ENCODE measurements at regions not wholly inside any gene's neighbourhood (a gene's known extent, or its start where the extent isn't known, plus 50 kb on each side); places are given as distances from the start of the nearest gene placed in this dataset.

- H2AFZ ChIP-seq (ENCODE audit: low read length), result peak overlapping the region; percentile 33
- no peak overlapping the region for H3K23ac ChIP-seq (ENCODE audit: low read depth, low read length, poor library complexity)
- no peak overlapping the region for H3K4me2 ChIP-seq (ENCODE audit: insufficient read depth, low read length, poor library complexity, severe bottlenecking)
- no peak overlapping the region for H4K8ac ChIP-seq (ENCODE audit: low read depth, low read length)
- H3K27me3 ChIP-seq (ENCODE audit: control insufficient read depth in 3 of 3, insufficient read depth in 3 of 3, low read depth in 1 of 3, low read length in 3 of 3), result no peaks in the 10 kb centered on the region
- H3K4ac ChIP-seq (ENCODE audit: low read length), result no peak overlapping the region
- no peak overlapping the region for H2BK5ac ChIP-seq (ENCODE audit: low read length)
- no CpG with 5 or more reads among the region's 8 CpGs for WGBS, 2 donors (ENCODE audit: extremely low coverage in 2 of 2, insufficient read length in 2 of 2, insufficient replicate concordance in 1 of 2)
- no peak overlapping the region for H2AK5ac ChIP-seq (ENCODE audit: low read depth, low read length)
- H4K91ac ChIP-seq (ENCODE audit: low read depth, low read length, poor library complexity), result no peak overlapping the region
- H2BK12ac ChIP-seq (ENCODE audit: low read length), result no peak overlapping the region
- DNase-seq (ENCODE audit: low spot score), result no peak
- H3K36me3 ChIP-seq (replicated peaks in 1 of 2; ENCODE audit: control insufficient read depth in 2 of 2, insufficient read depth in 2 of 2, low read length in 2 of 2), result no peaks in the 10 kb centered on the region
- H3K14ac ChIP-seq (ENCODE audit: low read length), result no peak overlapping the region
- H3K27ac ChIP-seq (replicated peaks; ENCODE audit: low read length), result no peak overlapping the region
- no peaks in the 10 kb centered on the region for H3K79me1 ChIP-seq (ENCODE audit: low read depth, low read length)
- H3K18ac ChIP-seq (ENCODE audit: low read length), result no peak overlapping the region
- peaks cover 0 to 7% of the 10 kb centered on the region in 2 donors for H3K4me1 ChIP-seq (ENCODE audit: control insufficient read depth in 2 of 2, insufficient read depth in 1 of 2, low read depth in 1 of 2, low read length in 2 of 2)
- no peak overlapping the region for H3K4me3 ChIP-seq (ENCODE audit: low read length in 2 of 2)
- peaks cover 0 to 2% of the 10 kb centered on the region in 2 donors for H3K9me3 ChIP-seq (replicated peaks in 1 of 2; ENCODE audit: control insufficient read depth in 2 of 2, insufficient read depth in 1 of 2, low read depth in 1 of 2, low read length in 2 of 2)
- H2BK15ac ChIP-seq (ENCODE audit: low read length), result no peak overlapping the region
- no peak overlapping the region for H3K9ac ChIP-seq (ENCODE audit: low read depth, low read length, poor library complexity)
- H2BK120ac ChIP-seq (ENCODE audit: low read depth, low read length), result no peak overlapping the region
Measured at GRCh38 chr2:41972819-41973218, 75.0 kb upstream of the PKDCC start.

GRCh38 chr2:41973871-41974270, 74.0 kb upstream of the PKDCC start:
- Histone ChIP-seq H2AFZ (ENCODE audit: low read length) (no peak overlapping the region), H3K9me3 (replicated peaks in 1 of 2; ENCODE audit: control insufficient read depth in 2 of 2, insufficient read depth in 1 of 2, low read depth in 1 of 2, low read length in 2 of 2) (peaks cover 0 to 2% of the 10 kb centered on the region in 2 donors), H3K14ac (ENCODE audit: low read length) (no peak overlapping the region), H2AK5ac (ENCODE audit: low read depth, low read length) (no peak overlapping the region), H3K79me1 (ENCODE audit: low read depth, low read length) (no peaks in the 10 kb centered on the region), H2BK120ac (ENCODE audit: low read depth, low read length) (peak overlapping the region; percentile 47), H3K27ac (replicated peaks; ENCODE audit: low read length) (no peak overlapping the region), H3K4me1 (ENCODE audit: control insufficient read depth in 2 of 2, insufficient read depth in 1 of 2, low read depth in 1 of 2, low read length in 2 of 2) (peaks cover 0 to 4% of the 10 kb centered on the region in 2 donors), H3K23ac (ENCODE audit: low read depth, low read length, poor library complexity) (no peak overlapping the region), H2BK5ac (ENCODE audit: low read length) (peak overlapping the region; percentile 63), H3K9ac (ENCODE audit: low read depth, low read length, poor library complexity) (no peak overlapping the region), H3K18ac (ENCODE audit: low read length) (no peak overlapping the region), H2BK15ac (ENCODE audit: low read length) (peak overlapping the region; percentile 79), H3K4me3 (ENCODE audit: low read length in 2 of 2) (no peak overlapping the region), H2BK12ac (ENCODE audit: low read length) (no peak overlapping the region), H4K8ac (ENCODE audit: low read depth, low read length) (no peak overlapping the region), H3K36me3 (replicated peaks in 1 of 2; ENCODE audit: control insufficient read depth in 2 of 2, insufficient read depth in 2 of 2, low read length in 2 of 2) (no peaks in the 10 kb centered on the region), H3K4me2 (ENCODE audit: insufficient read depth, low read length, poor library complexity, severe bottlenecking) (no peak overlapping the region), H4K91ac (ENCODE audit: low read depth, low read length, poor library complexity) (no peak overlapping the region), H3K27me3 (ENCODE audit: control insufficient read depth in 3 of 3, insufficient read depth in 3 of 3, low read depth in 1 of 3, low read length in 3 of 3) (peaks cover 0 to 3% (median 0%) of the 10 kb centered on the region in 3 experiments), H3K4ac (ENCODE audit: low read length) (peak overlapping the region; percentile 66)
- no CpG with 5 or more reads among the region's 4 CpGs for WGBS, 2 donors (ENCODE audit: extremely low coverage in 2 of 2, insufficient read length in 2 of 2, insufficient replicate concordance in 1 of 2)
- no peak for DNase-seq (ENCODE audit: low spot score)

DNA sequence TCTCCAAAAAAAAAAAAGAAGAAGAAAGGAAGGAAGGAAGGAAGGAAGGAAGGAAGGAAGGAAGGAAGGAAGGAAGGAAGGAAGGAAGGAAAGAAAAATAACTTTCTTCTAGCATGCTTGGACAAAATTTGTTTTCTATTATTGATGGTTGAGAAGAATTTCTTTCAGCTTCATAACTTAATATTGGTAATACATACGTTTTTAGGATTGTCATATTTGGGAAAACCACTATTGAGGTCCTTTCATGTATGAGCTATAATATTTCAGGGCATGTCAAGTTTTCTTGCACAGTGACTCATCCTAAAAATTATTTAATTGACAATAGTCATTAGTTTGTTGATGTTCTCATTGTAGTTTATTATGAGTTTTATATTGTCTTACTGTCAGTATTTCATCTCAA, 66.4 kb upstream of the PKDCC start:
- no peak overlapping the region for H2BK5ac ChIP-seq (ENCODE audit: low read length)
- no peak overlapping the region for H4K91ac ChIP-seq (ENCODE audit: low read depth, low read length, poor library complexity)
- no peak overlapping the region for H2AFZ ChIP-seq (ENCODE audit: low read length)
- H3K27me3 ChIP-seq (ENCODE audit: control insufficient read depth in 3 of 3, insufficient read depth in 3 of 3, low read depth in 1 of 3, low read length in 3 of 3), result peaks cover 0 to 3% (median 0%) of the 10 kb centered on the region in 3 experiments
- H3K9me3 ChIP-seq (replicated peaks in 1 of 2; ENCODE audit: control insufficient read depth in 2 of 2, insufficient read depth in 1 of 2, low read depth in 1 of 2, low read length in 2 of 2), result no peaks in the 10 kb centered on the region
- no peak overlapping the region for H2BK15ac ChIP-seq (ENCODE audit: low read length)
- no peak overlapping the region for H2AK5ac ChIP-seq (ENCODE audit: low read depth, low read length)
- H3K18ac ChIP-seq (ENCODE audit: low read length), result no peak overlapping the region
- no peak overlapping the region for H3K23ac ChIP-seq (ENCODE audit: low read depth, low read length, poor library complexity)
- no peak overlapping the region for H3K4ac ChIP-seq (ENCODE audit: low read length)
- H3K27ac ChIP-seq (replicated peaks; ENCODE audit: low read length), result no peak overlapping the region
- H3K4me2 ChIP-seq (ENCODE audit: insufficient read depth, low read length, poor library complexity, severe bottlenecking), result no peak overlapping the region
- no peaks in the 10 kb centered on the region for H3K79me1 ChIP-seq (ENCODE audit: low read depth, low read length)
- H3K36me3 ChIP-seq (replicated peaks in 1 of 2; ENCODE audit: control insufficient read depth in 2 of 2, insufficient read depth in 2 of 2, low read length in 2 of 2), result no peaks in the 10 kb centered on the region
- H3K9ac ChIP-seq (ENCODE audit: low read depth, low read length, poor library complexity), result no peak overlapping the region
- H3K4me3 ChIP-seq (ENCODE audit: low read length in 2 of 2), result no peak overlapping the region
- H4K8ac ChIP-seq (ENCODE audit: low read depth, low read length), result no peak overlapping the region
- H3K4me1 ChIP-seq (ENCODE audit: control insufficient read depth in 2 of 2, insufficient read depth in 1 of 2, low read depth in 1 of 2, low read length in 2 of 2), result no peaks in the 10 kb centered on the region
- no CpG with 5 or more reads among the region's 1 CpG for WGBS, 2 donors (ENCODE audit: extremely low coverage in 2 of 2, insufficient read length in 2 of 2, insufficient replicate concordance in 1 of 2)
- no peak overlapping the region for H2BK120ac ChIP-seq (ENCODE audit: low read depth, low read length)
- no peak overlapping the region for H3K14ac ChIP-seq (ENCODE audit: low read length)
- no peak for DNase-seq (ENCODE audit: low spot score)
- H2BK12ac ChIP-seq (ENCODE audit: low read length), result no peak overlapping the region

DNA sequence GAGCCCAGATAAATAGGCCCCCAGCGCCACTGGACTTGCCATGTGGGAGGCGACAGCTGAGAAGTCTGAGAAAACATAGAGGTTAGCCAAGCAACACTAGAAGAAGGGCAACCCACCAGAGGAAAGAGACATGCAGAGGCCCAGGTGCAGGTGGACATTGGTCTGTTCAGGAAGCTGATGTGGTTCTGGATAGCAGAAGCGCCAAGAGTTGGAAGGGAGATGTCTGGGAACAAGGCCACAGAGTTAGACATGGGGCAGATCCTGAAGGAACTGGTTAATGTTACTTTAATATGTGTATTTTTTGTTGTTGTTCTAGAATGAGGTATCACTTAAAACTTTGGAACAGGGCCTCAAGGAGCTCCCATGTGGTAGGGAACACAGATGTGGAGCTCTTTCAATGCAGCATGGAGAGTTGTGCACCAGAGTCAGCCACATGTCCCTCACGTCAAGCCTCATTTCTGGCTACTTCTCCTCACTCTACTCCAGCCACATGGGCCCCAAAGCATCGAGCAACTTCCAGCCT, 62.2 kb upstream of the PKDCC start:
- no peak overlapping the region for H3K9ac ChIP-seq (ENCODE audit: low read depth, low read length, poor library complexity)
- peaks cover 6 to 14% of the 10 kb centered on the region in 2 donors for H3K4me1 ChIP-seq (ENCODE audit: control insufficient read depth in 2 of 2, insufficient read depth in 1 of 2, low read depth in 1 of 2, low read length in 2 of 2)
- H3K14ac ChIP-seq (ENCODE audit: low read length), result no peak overlapping the region
- H2BK15ac ChIP-seq (ENCODE audit: low read length), result no peak overlapping the region
- no peak overlapping the region for H2AK5ac ChIP-seq (ENCODE audit: low read depth, low read length)
- no peaks in the 10 kb centered on the region for H3K36me3 ChIP-seq (replicated peaks in 1 of 2; ENCODE audit: control insufficient read depth in 2 of 2, insufficient read depth in 2 of 2, low read length in 2 of 2)
- no peak for DNase-seq (ENCODE audit: low spot score)
- WGBS, 2 donors (ENCODE audit: extremely low coverage in 2 of 2, insufficient read length in 2 of 2, insufficient replicate concordance in 1 of 2), result no CpG with 5 or more reads among the region's 5 CpGs
- H4K8ac ChIP-seq (ENCODE audit: low read depth, low read length), result no peak overlapping the region
- H3K4me3 ChIP-seq (ENCODE audit: low read length in 2 of 2), result no peak overlapping the region
- H2BK12ac ChIP-seq (ENCODE audit: low read length), result no peak overlapping the region
- no peaks in the 10 kb centered on the region for H3K9me3 ChIP-seq (replicated peaks in 1 of 2; ENCODE audit: control insufficient read depth in 2 of 2, insufficient read depth in 1 of 2, low read depth in 1 of 2, low read length in 2 of 2)
- H3K27ac ChIP-seq (replicated peaks; ENCODE audit: low read length), result no peak overlapping the region
- H3K18ac ChIP-seq (ENCODE audit: low read length), result no peak overlapping the region
- no peak overlapping the region for H4K91ac ChIP-seq (ENCODE audit: low read depth, low read length, poor library complexity)
- no peak overlapping the region for H2BK120ac ChIP-seq (ENCODE audit: low read depth, low read length)
- no peak overlapping the region for H2AFZ ChIP-seq (ENCODE audit: low read length)
- no peak overlapping the region for H3K4me2 ChIP-seq (ENCODE audit: insufficient read depth, low read length, poor library complexity, severe bottlenecking)
- no peak overlapping the region for H3K4ac ChIP-seq (ENCODE audit: low read length)
- no peak overlapping the region for H2BK5ac ChIP-seq (ENCODE audit: low read length)
- H3K79me1 ChIP-seq (ENCODE audit: low read depth, low read length), result no peaks in the 10 kb centered on the region
- no peaks in the 10 kb centered on the region for H3K27me3 ChIP-seq (ENCODE audit: control insufficient read depth in 3 of 3, insufficient read depth in 3 of 3, low read depth in 1 of 3, low read length in 3 of 3)
- no peak overlapping the region for H3K23ac ChIP-seq (ENCODE audit: low read depth, low read length, poor library complexity)
